ENCODE measurements at regions not wholly inside any gene's neighbourhood (a gene's known extent, or its start where the extent isn't known, plus 50 kb on each side); places are given as distances from the start of the nearest gene placed in this dataset.

GRCh38 chrX:94721386-94721785 lies 1047.4 kb downstream of the FAM133A start:
- TF ChIP-seq CTCF (IDR thresholded peaks at IDR 0.05 in 8 of 11, conservative IDR thresholded peaks at IDR 0.05 in 3 of 11) (no peak), POLR2AphosphoS5 (IDR thresholded peaks at IDR 0.05) (no peak), POLR2A (IDR thresholded peaks at IDR 0.05) (no peak)

Data from spleen (tissue), 7 donors.